ENCODE measurements at regions not wholly inside any gene's neighbourhood (a gene's known extent, or its start where the extent isn't known, plus 50 kb on each side); places are given as distances from the start of the nearest gene placed in this dataset.

- no peaks in the 10 kb centered on the region for H4K20me1 ChIP-seq (ENCODE audit: insufficient read depth, low read length)
- no peak overlapping the region for H3K4me2 ChIP-seq (ENCODE audit: low read depth, low read length)
- intact Hi-C loops (cut with micrococcal nuclease; ENCODE audit: unreplicated experiment) (no loop called here), in situ Hi-C loops (cut with HindIII; ENCODE audit: extremely low pct_ligation_motif_present, low pct_unique_long_range_greater_than_20kb) (no loop called here)
- DNase-seq (ENCODE audit: low spot score) = no peak
- CTCF ChIA-PET (ENCODE audit: low intra/inter-chr PET ratio, low total read pairs) = no interaction called here
- H3K79me2 ChIP-seq (ENCODE audit: insufficient read depth, low read length) = no peaks in the 10 kb centered on the region
- FAIRE-seq = no peak
- no peaks in the 10 kb centered on the region for H3K9me3 ChIP-seq (ENCODE audit: low read length)
- H3K36me3 ChIP-seq (replicated peaks in 1 of 2; ENCODE audit: control insufficient read depth in 1 of 2, insufficient read depth in 2 of 2, low read length in 2 of 2) = no peaks in the 10 kb centered on the region
- no peak overlapping the region for H3K4me3 ChIP-seq (replicated peaks in 1 of 3; ENCODE audit: insufficient read depth in 1 of 3, low read depth in 2 of 3, low read length in 3 of 3)
- TF ChIP-seq ZNF3 (CRISPR knock-in tag; IDR thresholded peaks at IDR 0.05) (no peak), ZBTB21 (CRISPR knock-in tag; IDR thresholded peaks at IDR 0.05) (no peak), ZBTB7B (CRISPR knock-in tag; IDR thresholded peaks at IDR 0.05) (no peak), MTF2 (CRISPR knock-in tag; IDR thresholded peaks at IDR 0.05; ENCODE audit: borderline replicate concordance) (no peak), DPF2 (CRISPR knock-in tag; IDR thresholded peaks at IDR 0.05; ENCODE audit: borderline replicate concordance, low read depth) (no peak), FOXK2 (IDR thresholded peaks at IDR 0.05) (no peak), ARNTL (CRISPR knock-in tag; IDR thresholded peaks at IDR 0.05) (no peak), TEF (CRISPR knock-in tag; IDR thresholded peaks at IDR 0.05) (no peak), ZSCAN30 (CRISPR knock-in tag; IDR thresholded peaks at IDR 0.05) (no peak), RBM22 (optimal IDR thresholded peaks at IDR 0.05; ENCODE audit: low read length) (no peak)
- ATAC-seq = no peak
- POLR2A ChIA-PET = no interaction called here
- no TSS peak for BruUV-seq (replicated peaks)
- no peaks in the 10 kb centered on the region for H3K27me3 ChIP-seq (ENCODE audit: control insufficient read depth in 1 of 2, insufficient read depth in 2 of 2, low read length in 2 of 2)
- no peak overlapping the region for H2AFZ ChIP-seq (ENCODE audit: low read length)
- no peak overlapping the region for H3K27ac ChIP-seq (ENCODE audit: extremely low read length, insufficient read depth, low read length)
- 2% methylated on average over 2 of the region's 2 CpGs for WGBS (ENCODE audit: low lambda C conversion rate)
- no peaks in the 10 kb centered on the region for H3K4me1 ChIP-seq (ENCODE audit: insufficient read depth, low read length)
- no peak overlapping the region for H3K9ac ChIP-seq (ENCODE audit: insufficient read depth, low read depth, low read length)
Observed at GRCh38 chr5:145362266-145362665, 472.9 kb downstream of the PRELID2 start.

GRCh38 chr5:145360936-145361335 is 474.2 kb downstream of the PRELID2 start:
- CTCF ChIA-PET (ENCODE audit: low intra/inter-chr PET ratio, low total read pairs) = no interaction called here
- Histone ChIP-seq H3K27ac (ENCODE audit: extremely low read length, insufficient read depth, low read length) (no peak overlapping the region), H3K4me3 (replicated peaks in 1 of 3; ENCODE audit: insufficient read depth in 1 of 3, low read depth in 2 of 3, low read length in 3 of 3) (no peak overlapping the region), H3K27me3 (ENCODE audit: control insufficient read depth in 1 of 2, insufficient read depth in 2 of 2, low read length in 2 of 2) (no peaks in the 10 kb centered on the region), H3K36me3 (replicated peaks in 1 of 2; ENCODE audit: control insufficient read depth in 1 of 2, insufficient read depth in 2 of 2, low read length in 2 of 2) (no peaks in the 10 kb centered on the region), H3K4me2 (ENCODE audit: low read depth, low read length) (no peak overlapping the region), H3K9ac (ENCODE audit: insufficient read depth, low read depth, low read length) (no peak overlapping the region), H3K4me1 (ENCODE audit: insufficient read depth, low read length) (no peaks in the 10 kb centered on the region), H3K9me3 (ENCODE audit: low read length) (no peaks in the 10 kb centered on the region), H3K79me2 (ENCODE audit: insufficient read depth, low read length) (no peaks in the 10 kb centered on the region), H4K20me1 (ENCODE audit: insufficient read depth, low read length) (no peaks in the 10 kb centered on the region), H2AFZ (ENCODE audit: low read length) (no peak overlapping the region)
- DNase-seq (ENCODE audit: low spot score) = no peak
- in situ Hi-C loops (cut with HindIII; ENCODE audit: extremely low pct_ligation_motif_present, low pct_unique_long_range_greater_than_20kb) = no loop called here
- no TSS peak for BruUV-seq (replicated peaks)
- POLR2A ChIA-PET = no interaction called here
- TF ChIP-seq GMEB1 (CRISPR knock-in tag; IDR thresholded peaks at IDR 0.05; ENCODE audit: borderline replicate concordance) = no peak
- TF ChIP-seq ZNF530 (CRISPR knock-in tag; IDR thresholded peaks at IDR 0.05; ENCODE audit: low read depth) = no peak
- no peak for TF ChIP-seq ZNF333 (CRISPR knock-in tag; IDR thresholded peaks at IDR 0.05; ENCODE audit: borderline replicate concordance)
- TF ChIP-seq FOXO1 (CRISPR knock-in tag; IDR thresholded peaks at IDR 0.05) = no peak
- TF ChIP-seq GRHL1 (CRISPR knock-in tag; conservative IDR thresholded peaks at IDR 0.05) = no peak
- TF ChIP-seq ZNF768 (CRISPR knock-in tag; IDR thresholded peaks at IDR 0.05) = no peak
- TF ChIP-seq ZNF274 (CRISPR knock-in tag; IDR thresholded peaks at IDR 0.05) = no peak
- TF ChIP-seq MED13 (CRISPR knock-in tag; IDR thresholded peaks at IDR 0.05) = no peak
- no peak for ATAC-seq
- FAIRE-seq = no peak
- intact Hi-C loops (cut with micrococcal nuclease; ENCODE audit: unreplicated experiment) = no loop called here

All from HepG2 (cell line).